Stimulated activated CD4-positive, alpha-beta T cell treated with anti-CD3 and anti-CD28 coated beads, Interleukin-4, amount 100 ng/mL, for 24 hours (primary cell): ENCODE measurements at regions not wholly inside any gene's neighbourhood (a gene's known extent, or its start where the extent isn't known, plus 50 kb on each side); places are given as distances from the start of the nearest gene placed in this dataset.
"Not testable (repeated sequence)": the region's sequence is repeated elsewhere in the genome, so short reads cannot be mapped to it uniquely, and the experiment has no call there.

ENCODE experiments used
- DNase-seq: peaks from one replicate; pipeline ENCODE4 v3.0.0-alpha.2; 2020

- no peak for DNase-seq
Measured at GRCh38 chr19:27972291-27973040, 1240.5 kb downstream of the UQCRFS1 start.

GRCh38 chr19:27971869-27972268 lies 1241.1 kb downstream of the UQCRFS1 start:
- DNase-seq: no peak

GRCh38 chr19:27971071-27971470 lies 1241.9 kb downstream of the UQCRFS1 start:
- no peak for DNase-seq

- no peak for DNase-seq
Measured at GRCh38 chr19:27966390-27966816, 1246.5 kb downstream of the UQCRFS1 start.

GRCh38 chr19:27964185-27964584 lies 1248.8 kb downstream of the UQCRFS1 start:
- DNase-seq: no peak

GRCh38 chr19:27962264-27962663 lies 1250.7 kb downstream of the UQCRFS1 start:
- no peak for DNase-seq

- DNase-seq: no peak
Measured at GRCh38 chr19:27955485-27956480, 1257.2 kb downstream of the UQCRFS1 start.

- DNase-seq: not testable (repeated sequence)
Measured at GRCh38 chr19:27942607-27943006, 1270.3 kb downstream of the UQCRFS1 start.

GRCh38 chr19:27936139-27936538 lies 1276.8 kb downstream of the UQCRFS1 start:
- DNase-seq: no peak

GRCh38 chr19:27935669-27936068 lies 1277.3 kb downstream of the UQCRFS1 start:
- DNase-seq: no peak

GRCh38 chr19:27929399-27929798 lies 1283.6 kb downstream of the UQCRFS1 start:
- DNase-seq: no peak

GRCh38 chr19:27925202-27925601 lies 1287.7 kb downstream of the UQCRFS1 start:
- DNase-seq: no peak

- DNase-seq: no peak
Measured at GRCh38 chr19:27922970-27923369, 1290.0 kb downstream of the UQCRFS1 start.

GRCh38 chr19:27920774-27921173 lies 1292.2 kb downstream of the UQCRFS1 start:
- DNase-seq: no peak

- DNase-seq: no peak
Measured at GRCh38 chr19:27918818-27919217, 1294.1 kb downstream of the UQCRFS1 start.

GRCh38 chr19:27911122-27911898 lies 1301.6 kb downstream of the UQCRFS1 start:
- no peak for DNase-seq

GRCh38 chr19:27909861-27910260 lies 1303.1 kb downstream of the UQCRFS1 start:
- no peak for DNase-seq

GRCh38 chr19:27909185-27909840 lies 1303.6 kb downstream of the UQCRFS1 start:
- DNase-seq: no peak

GRCh38 chr19:27906081-27906480 lies 1306.9 kb downstream of the UQCRFS1 start:
- no peak for DNase-seq

- DNase-seq: no peak
Measured at GRCh38 chr19:27905074-27905473, 1307.9 kb downstream of the UQCRFS1 start.

- no peak for DNase-seq
Measured at GRCh38 chr19:27901078-27901477, 1311.9 kb downstream of the UQCRFS1 start.

- no peak for DNase-seq
Measured at GRCh38 chr19:27896091-27896490, 1316.9 kb downstream of the UQCRFS1 start.
